ENCODE measurements at regions not wholly inside any gene's neighbourhood (a gene's known extent, or its start where the extent isn't known, plus 50 kb on each side); places are given as distances from the start of the nearest gene placed in this dataset.
A peak's percentile ranks its signal among the peaks of the same experiment; 100 is the strongest.

GRCh38 chr16:60902114-60902513 lies 1134.1 kb downstream of the CDH8 start:
- FAIRE-seq (no peak), DNase-seq (ENCODE audit: low spot score) (no peak), ATAC-seq (no peak)
- POLR2A ChIA-PET, result no interaction called here
- CTCF ChIA-PET (ENCODE audit: low intra/inter-chr PET ratio, low total read pairs), result no interaction called here
- in situ Hi-C loops (cut with HindIII; ENCODE audit: extremely low pct_ligation_motif_present, low pct_unique_long_range_greater_than_20kb), result no loop called here
- Histone ChIP-seq H3K9ac (ENCODE audit: insufficient read depth, low read depth, low read length) (no peak overlapping the region), H3K4me3 (replicated peaks in 1 of 3; ENCODE audit: insufficient read depth in 1 of 3, low read depth in 2 of 3, low read length in 3 of 3) (no peak overlapping the region), H4K20me1 (ENCODE audit: insufficient read depth, low read length) (no peaks in the 10 kb centered on the region), H3K27me3 (ENCODE audit: control insufficient read depth in 1 of 2, insufficient read depth in 2 of 2, low read length in 2 of 2) (no peaks in the 10 kb centered on the region), H3K4me2 (ENCODE audit: low read depth, low read length) (no peak overlapping the region), H3K79me2 (ENCODE audit: insufficient read depth, low read length) (no peaks in the 10 kb centered on the region), H2AFZ (ENCODE audit: low read length) (no peak overlapping the region), H3K4me1 (ENCODE audit: insufficient read depth, low read length) (no peaks in the 10 kb centered on the region), H3K36me3 (replicated peaks in 1 of 2; ENCODE audit: control insufficient read depth in 1 of 2, insufficient read depth in 2 of 2, low read length in 2 of 2) (no peaks in the 10 kb centered on the region), H3K9me3 (ENCODE audit: low read length) (peaks cover 74% of the 10 kb centered on the region), H3K27ac (ENCODE audit: extremely low read length, insufficient read depth, low read length) (no peak overlapping the region)
- no TSS peak for BruUV-seq (replicated peaks)
- TF ChIP-seq ZNF619 (CRISPR knock-in tag; IDR thresholded peaks at IDR 0.05) (no peak), CEBPB (IDR thresholded peaks at IDR 0.05; ENCODE audit: borderline replicate concordance, low read depth, low read length) (peak; percentile 39)
- 24% methylated on average over 4 of the region's 4 CpGs for WGBS (ENCODE audit: low lambda C conversion rate)
- intact Hi-C loops (cut with micrococcal nuclease; ENCODE audit: unreplicated experiment), result no loop called here

- ATAC-seq, result no peak
- intact Hi-C loops (cut with micrococcal nuclease; ENCODE audit: unreplicated experiment) (no loop called here), in situ Hi-C loops (cut with HindIII; ENCODE audit: extremely low pct_ligation_motif_present, low pct_unique_long_range_greater_than_20kb) (no loop called here)
- FAIRE-seq, result no peak
- no peak for DNase-seq (ENCODE audit: low spot score)
- no peaks in the 10 kb centered on the region for H3K4me1 ChIP-seq (ENCODE audit: insufficient read depth, low read length)
- H2AFZ ChIP-seq (ENCODE audit: low read length), result no peak overlapping the region
- no peak overlapping the region for H3K4me3 ChIP-seq (replicated peaks in 1 of 3; ENCODE audit: insufficient read depth in 1 of 3, low read depth in 2 of 3, low read length in 3 of 3)
- H3K9me3 ChIP-seq (ENCODE audit: low read length), result peaks cover 53% of the 10 kb centered on the region
- 2% methylated on average over 2 of the region's 2 CpGs for WGBS (ENCODE audit: low lambda C conversion rate)
- no peaks in the 10 kb centered on the region for H4K20me1 ChIP-seq (ENCODE audit: insufficient read depth, low read length)
- TF ChIP-seq ZBTB38 (CRISPR knock-in tag; IDR thresholded peaks at IDR 0.05) (no peak), ZBTB10 (CRISPR knock-in tag; IDR thresholded peaks at IDR 0.05; ENCODE audit: borderline replicate concordance) (no peak)
- H3K79me2 ChIP-seq (ENCODE audit: insufficient read depth, low read length), result no peaks in the 10 kb centered on the region
- no peaks in the 10 kb centered on the region for H3K36me3 ChIP-seq (replicated peaks in 1 of 2; ENCODE audit: control insufficient read depth in 1 of 2, insufficient read depth in 2 of 2, low read length in 2 of 2)
- POLR2A ChIA-PET, result no interaction called here
- H3K27ac ChIP-seq (ENCODE audit: extremely low read length, insufficient read depth, low read length), result no peak overlapping the region
- no TSS peak for BruUV-seq (replicated peaks)
- no peak overlapping the region for H3K9ac ChIP-seq (ENCODE audit: insufficient read depth, low read depth, low read length)
- CTCF ChIA-PET (ENCODE audit: low intra/inter-chr PET ratio, low total read pairs), result no interaction called here
- H3K4me2 ChIP-seq (ENCODE audit: low read depth, low read length), result no peak overlapping the region
- no peaks in the 10 kb centered on the region for H3K27me3 ChIP-seq (ENCODE audit: control insufficient read depth in 1 of 2, insufficient read depth in 2 of 2, low read length in 2 of 2)
These were observed 1153.4 kb downstream of the CDH8 start for GRCh38 chr16:60882816-60883215.

Measured in HepG2 (cell line).